CD4-positive, alpha-beta memory T cell (primary cell): ENCODE measurements at regions not wholly inside any gene's neighbourhood (a gene's known extent, or its start where the extent isn't known, plus 50 kb on each side); places are given as distances from the start of the nearest gene placed in this dataset.
"Not testable (repeated sequence)": the region's sequence is repeated elsewhere in the genome, so short reads cannot be mapped to it uniquely, and the experiment has no call there.

ENCODE experiments used
- CTCF ChIA-PET: fragments of 350-600 bp; sonication (Branson Sonifier 250); formaldehyde crosslinking; loops from one replicate; lab custom pipeline; 2021; ENCODE audit warnings: inconsistent platforms; ENCODE audit not compliant: partially characterized antibody; lab: Charles Lee
- POLR2A ChIA-PET: fragments of 350-600 bp; sonication (Branson Sonifier 250); formaldehyde crosslinking; loops from one replicate; lab custom pipeline; 2021; ENCODE audit not compliant: partially characterized antibody; lab: Charles Lee
- DNase-seq, 5 donors: peaks; one replicate each; pipeline versions ENCODE4 v3.0.0 to v3.0.0-alpha.2; 2020 to 2022; ENCODE audit warnings: mixed read lengths in 1 of 5
- H3K27ac ChIP-seq: one replicate; pipeline ENCODE4 v1.7.0; 2013; ENCODE audit warnings: low read depth, low read length
- H3K27me3 ChIP-seq: 2 replicates; pipeline ENCODE4 v1.7.0; 2013; ENCODE audit warnings: mild to moderate bottlenecking, low read length, moderate library complexity; ENCODE audit not compliant: insufficient read depth
- H3K36me3 ChIP-seq: 2 replicates; pipeline ENCODE4 v1.7.0; 2013; ENCODE audit warnings: mild to moderate bottlenecking, low read length, moderate library complexity; ENCODE audit not compliant: insufficient read depth
- H3K4me1 ChIP-seq: 2 replicates; pipeline ENCODE4 v1.7.0; 2013; ENCODE audit warnings: mild to moderate bottlenecking, low read length, moderate library complexity; ENCODE audit not compliant: insufficient read depth
- H3K4me3 ChIP-seq, 2 donors: one replicate each; pipeline ENCODE4 v1.7.0; 2013; ENCODE audit warnings: low read length in 2 of 2, mild to moderate bottlenecking in 1 of 2
- H3K9me3 ChIP-seq, 2 donors: one replicate each; pipeline ENCODE4 v1.7.0; 2013; ENCODE audit warnings: low read length in 2 of 2, control low read depth in 1 of 2; ENCODE audit not compliant: control insufficient read depth in 1 of 2
- H3K27ac Mint-ChIP-seq, 7 donors: one replicate each; pipeline ENCODE4 v1.8.0; 2020 to 2021; ENCODE audit warnings: mixed read lengths in 7 of 7, mild to moderate bottlenecking in 6 of 7, inconsistent platforms in 3 of 7, moderate library complexity in 3 of 7
- H3K27me3 Mint-ChIP-seq, 2 donors: one replicate each; pipeline ENCODE4 v1.8.0; 2020 to 2021; ENCODE audit warnings: mixed read lengths in 2 of 2
- H3K36me3 Mint-ChIP-seq, 2 donors: one replicate each; pipeline ENCODE4 v1.8.0; 2020 to 2021; ENCODE audit warnings: mixed read lengths in 2 of 2, inconsistent platforms in 1 of 2, mild to moderate bottlenecking in 1 of 2
- H3K4me1 Mint-ChIP-seq, 4 donors: one replicate each; pipeline ENCODE4 v1.8.0; 2020 to 2021; ENCODE audit warnings: mixed read lengths in 4 of 4, mild to moderate bottlenecking in 1 of 4
- H3K4me3 Mint-ChIP-seq, 8 donors: one replicate each; pipeline ENCODE4 v1.8.0; 2020 to 2021; ENCODE audit warnings: mixed read lengths in 8 of 8, mild to moderate bottlenecking in 7 of 8, moderate library complexity in 6 of 8, inconsistent platforms in 3 of 8
- H3K9me3 Mint-ChIP-seq, 8 donors: one replicate each; pipeline ENCODE4 v1.8.0; 2020 to 2021; ENCODE audit warnings: mixed read lengths in 8 of 8, mild to moderate bottlenecking in 5 of 8, inconsistent platforms in 3 of 8, moderate library complexity in 1 of 8
- intact Hi-C: fragments of 100-400 bp; cut with micrococcal nuclease; formaldehyde crosslinking; loops from one replicate; pipeline ENCODE4 v1.15.1; 2023

- intact Hi-C loops, result no loop called here
- H3K4me3 Mint-ChIP-seq, result no peak overlapping the region
Measured at GRCh38 chr2:239735131-239735828, 289.9 kb downstream of the NDUFA10 start.

DNA sequence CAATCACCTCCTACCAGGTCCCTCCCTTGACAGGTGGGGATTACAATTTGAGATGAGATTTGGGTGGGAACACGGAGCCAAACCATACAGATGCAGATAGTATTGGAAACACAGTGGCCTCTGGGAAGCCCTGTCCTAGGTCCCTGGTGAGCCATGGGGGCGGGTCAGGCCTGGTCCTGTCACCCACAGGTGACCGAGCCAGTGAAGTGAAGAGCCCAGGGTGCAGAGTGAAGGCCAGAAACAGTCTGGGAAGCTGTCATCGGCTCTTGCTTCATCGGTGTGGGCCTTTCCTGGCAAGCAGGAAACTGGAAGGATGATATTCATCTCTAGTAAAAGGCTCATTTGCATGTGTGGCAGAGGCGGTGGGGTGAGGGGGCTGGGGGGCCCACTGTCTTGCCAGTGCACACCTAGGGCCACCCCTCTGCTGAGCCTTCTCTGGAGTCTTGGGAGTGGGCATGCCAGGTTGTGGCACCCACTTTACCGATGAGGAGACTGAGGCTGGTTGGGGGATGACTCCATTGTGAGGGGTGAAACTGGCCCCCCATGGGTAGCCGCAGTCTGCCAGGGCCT, 290.6 kb downstream of the NDUFA10 start:
- Mint-ChIP-seq H3K4me1 (peaks cover 3 to 9% (median 7%) of the 10 kb centered on the region in 4 donors), H3K9me3 (peaks cover 0 to 8% (median 5%) of the 10 kb centered on the region in 8 donors), H3K4me3 (no peak overlapping the region), H3K36me3 (no peaks in the 10 kb centered on the region), H3K27ac (no peak overlapping the region), H3K27me3 (no peaks in the 10 kb centered on the region)
- CTCF ChIA-PET, result no interaction called here
- H3K4me1 ChIP-seq, result no peaks in the 10 kb centered on the region
- H3K27me3 ChIP-seq, result no peaks in the 10 kb centered on the region
- H3K4me3 ChIP-seq, result no peak overlapping the region
- no peak for DNase-seq
- H3K36me3 ChIP-seq, result no peaks in the 10 kb centered on the region
- H3K9me3 ChIP-seq, result no peaks in the 10 kb centered on the region
- intact Hi-C loops, result no loop called here
- POLR2A ChIA-PET, result no interaction called here
- no peak overlapping the region for H3K27ac ChIP-seq

More at GRCh38 chr2:239735131-239735828, 289.9 kb downstream of the NDUFA10 start:
- H3K27me3 Mint-ChIP-seq, result no peaks in the 10 kb centered on the region
- ChIA-PET POLR2A (no interaction called here), CTCF (no interaction called here)
- H3K4me1 Mint-ChIP-seq, result peaks cover 3 to 9% (median 7%) of the 10 kb centered on the region in 4 donors
- no peaks in the 10 kb centered on the region for H3K36me3 Mint-ChIP-seq
- no peaks in the 10 kb centered on the region for H3K27me3 ChIP-seq
- no peaks in the 10 kb centered on the region for H3K4me1 ChIP-seq
- H3K27ac Mint-ChIP-seq, result no peak overlapping the region
- H3K4me3 ChIP-seq, result no peak overlapping the region
- peaks cover 0 to 8% (median 5%) of the 10 kb centered on the region in 8 donors for H3K9me3 Mint-ChIP-seq
- DNase-seq, result no peak
- H3K36me3 ChIP-seq, result no peaks in the 10 kb centered on the region
- H3K9me3 ChIP-seq, result no peaks in the 10 kb centered on the region
- H3K27ac ChIP-seq, result no peak overlapping the region

GRCh38 chr2:239732666-239733010, 292.5 kb downstream of the NDUFA10 start:
- no peak for DNase-seq

DNA sequence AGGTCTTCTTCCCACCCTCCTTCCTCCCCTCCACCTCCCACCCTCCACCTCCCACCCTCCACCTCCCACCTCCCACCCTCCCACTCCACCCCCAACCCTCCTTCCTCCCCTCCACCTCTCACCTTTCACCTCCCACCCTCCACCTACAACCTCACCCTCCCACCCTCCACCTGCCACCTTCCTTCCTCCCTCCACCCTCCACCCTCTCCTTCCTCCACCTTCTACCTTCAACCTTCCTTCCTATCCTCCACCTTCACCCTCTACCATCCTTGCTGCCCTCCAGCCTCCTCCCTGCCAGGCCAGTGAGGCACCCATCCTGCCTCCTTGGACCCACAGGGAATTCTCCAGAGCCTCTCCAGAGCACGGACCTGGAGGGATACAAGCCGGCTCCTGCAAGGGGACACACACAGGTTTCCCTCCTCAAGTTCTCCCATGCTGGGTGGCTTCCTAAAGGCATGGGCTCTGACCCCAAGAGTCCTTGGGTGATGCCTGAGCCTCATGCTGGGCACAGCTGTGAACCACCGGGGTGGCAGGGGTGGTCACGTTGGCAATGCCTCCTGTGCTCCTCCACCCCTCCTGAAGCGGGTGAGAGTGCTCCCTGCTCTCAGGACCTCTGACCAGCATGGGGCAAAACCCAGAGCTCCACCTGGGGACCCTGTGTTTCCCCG, 293.0 kb downstream of the NDUFA10 start:
- intact Hi-C loops, result no loop called here
- Histone ChIP-seq H3K4me1 (no peaks in the 10 kb centered on the region), H3K4me3 (no peak overlapping the region), H3K9me3 (no peaks in the 10 kb centered on the region), H3K27ac (no peak overlapping the region), H3K36me3 (no peaks in the 10 kb centered on the region), H3K27me3 (no peaks in the 10 kb centered on the region)
- Mint-ChIP-seq H3K27me3 (no peaks in the 10 kb centered on the region), H3K27ac (no peak overlapping the region), H3K4me1 (peaks cover 3 to 9% (median 8%) of the 10 kb centered on the region in 4 donors), H3K36me3 (no peaks in the 10 kb centered on the region), H3K4me3 (no peak overlapping the region), H3K9me3 (peaks cover 0 to 8% (median 5%) of the 10 kb centered on the region in 8 donors)
- POLR2A ChIA-PET, result no interaction called here
- CTCF ChIA-PET, result no interaction called here
- DNase-seq, result no peak

More at GRCh38 chr2:239732666-239733010, 292.5 kb downstream of the NDUFA10 start:
- H3K4me3 ChIP-seq, result no peak overlapping the region
- Mint-ChIP-seq H3K9me3 (peaks cover 0 to 8% (median 5%) of the 10 kb centered on the region in 8 donors), H3K27me3 (no peaks in the 10 kb centered on the region), H3K4me1 (peaks cover 3 to 9% (median 8%) of the 10 kb centered on the region in 4 donors), H3K4me3 (no peak overlapping the region), H3K36me3 (no peaks in the 10 kb centered on the region), H3K27ac (no peak overlapping the region)
- no peaks in the 10 kb centered on the region for H3K4me1 ChIP-seq
- no peak overlapping the region for H3K27ac ChIP-seq
- intact Hi-C loops, result no loop called here
- CTCF ChIA-PET, result no interaction called here
- H3K9me3 ChIP-seq, result no peaks in the 10 kb centered on the region
- POLR2A ChIA-PET, result no interaction called here
- H3K27me3 ChIP-seq, result no peaks in the 10 kb centered on the region
- no peaks in the 10 kb centered on the region for H3K36me3 ChIP-seq

- POLR2A ChIA-PET, result no interaction called here
- Mint-ChIP-seq H3K4me3 (no peak overlapping the region), H3K9me3 (peaks cover 0 to 8% (median 5%) of the 10 kb centered on the region in 8 donors), H3K27me3 (no peaks in the 10 kb centered on the region), H3K27ac (no peak overlapping the region), H3K4me1 (peaks cover 3 to 9% (median 8%) of the 10 kb centered on the region in 4 donors), H3K36me3 (no peaks in the 10 kb centered on the region)
- Histone ChIP-seq H3K36me3 (no peaks in the 10 kb centered on the region), H3K27ac (no peak overlapping the region), H3K9me3 (no peaks in the 10 kb centered on the region), H3K27me3 (no peaks in the 10 kb centered on the region), H3K4me1 (no peaks in the 10 kb centered on the region), H3K4me3 (no peak overlapping the region)
- DNase-seq, result no peak
- CTCF ChIA-PET, result no interaction called here
- intact Hi-C loops, result no loop called here
Measured at GRCh38 chr2:239731422-239731821, 293.7 kb downstream of the NDUFA10 start.

- CTCF ChIA-PET, result no interaction called here
- H3K4me3 Mint-ChIP-seq, result no peak overlapping the region
- no peak for DNase-seq
- no peaks in the 10 kb centered on the region for H3K36me3 ChIP-seq
- no peak overlapping the region for H3K27ac ChIP-seq
- H3K4me1 ChIP-seq, result no peaks in the 10 kb centered on the region
- H3K4me1 Mint-ChIP-seq, result peaks cover 3 to 9% (median 8%) of the 10 kb centered on the region in 4 donors
- intact Hi-C loops, result no loop called here
- H3K9me3 Mint-ChIP-seq, result peaks cover 0 to 8% (median 5%) of the 10 kb centered on the region in 8 donors
- H3K27me3 ChIP-seq, result no peaks in the 10 kb centered on the region
- H3K9me3 ChIP-seq, result no peaks in the 10 kb centered on the region
- H3K4me3 ChIP-seq, result no peak overlapping the region
- H3K36me3 Mint-ChIP-seq, result no peaks in the 10 kb centered on the region
- no peaks in the 10 kb centered on the region for H3K27me3 Mint-ChIP-seq
- POLR2A ChIA-PET, result no interaction called here
- H3K27ac Mint-ChIP-seq, result peak overlapping the region in 3 of 7 donors; percentile 42 to 57 (median 48)
Measured at GRCh38 chr2:239730897-239731296, 294.2 kb downstream of the NDUFA10 start.

GRCh38 chr2:239730567-239730882, 294.6 kb downstream of the NDUFA10 start:
- H3K36me3 Mint-ChIP-seq, POLR2A ChIA-PET, H3K9me3 Mint-ChIP-seq, DNase-seq, H3K27ac ChIP-seq, H3K4me3 Mint-ChIP-seq, H3K27me3 Mint-ChIP-seq, H3K4me3 ChIP-seq, H3K27me3 ChIP-seq, H3K4me1 Mint-ChIP-seq, H3K36me3 ChIP-seq, H3K4me1 ChIP-seq, H3K9me3 ChIP-seq, intact Hi-C loops: not testable (repeated sequence)
- CTCF ChIA-PET, result interaction anchor here (1.1 kb wide), 1 partner anchor 27 kb away, joined by 3 read pairs; no protein-coding TSS in a partner anchor
- H3K27ac Mint-ChIP-seq, result peak overlapping the region in 2 of 7 donors; percentile 42 to 48
